GM19193 (cell line): ENCODE measurements at regions not wholly inside any gene's neighbourhood (a gene's known extent, or its start where the extent isn't known, plus 50 kb on each side); places are given as distances from the start of the nearest gene placed in this dataset.

Source experiments
- POLR2A ChIP-seq: IDR thresholded peaks from 4 replicates; pipeline ENCODE4 v1.6.1; 2011; ENCODE audit not compliant: insufficient read depth, insufficient read length; ENCODE audit errors: extremely low read depth

- no peak for TF ChIP-seq POLR2A
Measured at GRCh38 chr7:131013716-131014115, 279.7 kb upstream of the KLF14 start.

GRCh38 chr7:131014906-131015656 is 281.1 kb upstream of the KLF14 start:
- no peak for TF ChIP-seq POLR2A

- no peak for TF ChIP-seq POLR2A
Measured at GRCh38 chr7:131015657-131015958, 281.6 kb upstream of the KLF14 start.

- no peak for TF ChIP-seq POLR2A
Measured at GRCh38 chr7:131016230-131016629, 282.2 kb upstream of the KLF14 start.

- no peak for TF ChIP-seq POLR2A
Measured at GRCh38 chr7:131019351-131019750, 285.3 kb upstream of the KLF14 start.

GRCh38 chr7:131020759-131021261 is 286.8 kb upstream of the KLF14 start:
- TF ChIP-seq POLR2A, result no peak

GRCh38 chr7:131021460-131021859 is 287.5 kb upstream of the KLF14 start:
- TF ChIP-seq POLR2A, result no peak

- no peak for TF ChIP-seq POLR2A
Measured at GRCh38 chr7:131021902-131022301, 287.9 kb upstream of the KLF14 start.

- TF ChIP-seq POLR2A, result no peak
Measured at GRCh38 chr7:131026297-131027000, 292.4 kb upstream of the KLF14 start.

- no peak for TF ChIP-seq POLR2A
Measured at GRCh38 chr7:131027287-131027773, 293.3 kb upstream of the KLF14 start.

- TF ChIP-seq POLR2A, result no peak
Measured at GRCh38 chr7:131028295-131028694, 294.3 kb upstream of the KLF14 start.

GRCh38 chr7:131029002-131029401 is 295.0 kb upstream of the KLF14 start:
- TF ChIP-seq POLR2A, result no peak

- no peak for TF ChIP-seq POLR2A
Measured at GRCh38 chr7:131031099-131031868, 296.4 kb upstream of the MKLN1 start.

- TF ChIP-seq POLR2A, result no peak
Measured at GRCh38 chr7:131032786-131033185, 294.9 kb upstream of the MKLN1 start.

GRCh38 chr7:131034166-131034881 is 293.4 kb upstream of the MKLN1 start:
- TF ChIP-seq POLR2A, result no peak

GRCh38 chr7:131035088-131035770 is 292.4 kb upstream of the MKLN1 start:
- no peak for TF ChIP-seq POLR2A
